GM12878 (cell line): ENCODE measurements at regions not wholly inside any gene's neighbourhood (a gene's known extent, or its start where the extent isn't known, plus 50 kb on each side); places are given as distances from the start of the nearest gene placed in this dataset.

ENCODE experiments used
- ATAC-seq: fragments of 200-7000 bp; cut with Tn5 transposase; 3 replicates; pipeline ENCODE4 v1.9.1; 2020; ENCODE audit warnings: mild to moderate bottlenecking, moderate library complexity
- BruUV-seq: library from RNA; stranded (reverse); fragments of 400-500 nt; replicated peaks from 2 replicates; lab custom pipeline; 2021; lab: Mats Ljungman, UMichigan
- CTCF ChIA-PET: fragments of 300-600 bp; sonication (Branson Sonifier 250); formaldehyde crosslinking; extraction: SDS; loops from one replicate; lab custom pipeline; 2021; ENCODE audit warnings: inconsistent platforms; lab: Yijun Ruan, JAX
- POLR2A ChIA-PET: fragments of 350-600 bp; formaldehyde crosslinking; extraction: SDS; loops from one replicate; lab custom pipeline; 2021; ENCODE audit warnings: inconsistent platforms; lab: Charles Lee
- RAD21 ChIA-PET: fragments of 300-600 bp; sonication (Branson Sonifier 250); formaldehyde crosslinking; loops from one replicate; lab custom pipeline; 2023; ENCODE audit warnings: antibody characterized with exemption; ENCODE audit not compliant: unreplicated experiment; lab: Charles Lee
- SMC1A ChIA-PET: fragments of 300-600 bp; sonication (Branson Sonifier 250); formaldehyde crosslinking; loops from one replicate; lab custom pipeline; 2023; ENCODE audit not compliant: unreplicated experiment, uncharacterized antibody; lab: Charles Lee
- DNase-seq: peaks from one replicate; pipeline ENCODE4 v3.0.0-alpha.2; 2011; ENCODE audit warnings: low read depth, low spot score
- FAIRE-seq: peaks from 3 replicates; lab custom pipeline; 2011; peaks lifted over from hg19 to GRCh38; lab: Jason Lieb, UNC
- H2AFZ ChIP-seq: 2 replicates; pipeline ENCODE4 v1.6.0; 2011; ENCODE audit warnings: low read depth, low read length, control low read depth; ENCODE audit not compliant: control insufficient read depth
- H3K27ac ChIP-seq: 2 replicates; pipeline ENCODE4 v1.5.1; 2011; ENCODE audit warnings: control low read depth; ENCODE audit not compliant: control insufficient read depth, insufficient read depth
- H3K27me3 ChIP-seq, 2 experiments: replicated peaks in 1 of 2; 2 replicates each; pipeline versions ENCODE4 v1.6.0 to v1.6.1; 2011; ENCODE audit warnings: low read length in 1 of 2; ENCODE audit not compliant: control insufficient read depth in 2 of 2, insufficient read depth in 2 of 2
- H3K36me3 ChIP-seq, 2 experiments: 2 replicates each; pipeline ENCODE4 v1.5.1; 2011; ENCODE audit warnings: low read length in 1 of 2; ENCODE audit not compliant: control insufficient read depth in 2 of 2, insufficient read depth in 2 of 2
- H3K4me1 ChIP-seq: 2 replicates; pipeline ENCODE4 v1.6.1; 2011; ENCODE audit warnings: mild to moderate bottlenecking, low read length, moderate library complexity, mixed read lengths; ENCODE audit not compliant: control insufficient read depth, insufficient read depth
- H3K4me2 ChIP-seq: 2 replicates; pipeline ENCODE4 v1.6.0; 2011; ENCODE audit warnings: control low read depth; ENCODE audit not compliant: control insufficient read depth, insufficient read depth
- H3K4me3 ChIP-seq: fragments of 200-600 bp; sonication (generic); 2 replicates; pipeline ENCODE4 v1.5.1; 2016
- H3K79me2 ChIP-seq: 2 replicates; pipeline ENCODE4 v1.6.0; 2011; ENCODE audit warnings: low read length; ENCODE audit not compliant: control insufficient read depth, insufficient read depth
- H3K9ac ChIP-seq: 2 replicates; pipeline ENCODE4 v1.8.0; 2011; ENCODE audit warnings: low read length, control low read depth, mixed read lengths; ENCODE audit not compliant: control insufficient read depth, insufficient read depth
- H3K9me3 ChIP-seq: replicated peaks from 3 replicates; pipeline ENCODE4 v1.5.1; 2011; ENCODE audit warnings: mild to moderate bottlenecking, low read length; ENCODE audit not compliant: control insufficient read depth, insufficient read depth
- H4K20me1 ChIP-seq: 2 replicates; pipeline ENCODE4 v1.6.0; 2011; ENCODE audit not compliant: control insufficient read depth, insufficient read depth
- CHD4 ChIP-seq: fragments of 200-600 bp; sonication (generic); IDR thresholded peaks from 2 replicates; pipeline ENCODE4 v1.6.1; 2016; ENCODE audit warnings: mild to moderate bottlenecking
- CREM ChIP-seq: IDR thresholded peaks from 2 replicates; pipeline ENCODE4 v1.6.1; 2014; ENCODE audit warnings: antibody characterized with exemption, low read depth
- FOXM1 ChIP-seq: IDR thresholded peaks from 2 replicates; pipeline ENCODE4 v1.6.1; 2012; ENCODE audit warnings: low read depth, mild to moderate bottlenecking, inconsistent platforms, low read length, moderate library complexity
- NR2C2 ChIP-seq: IDR thresholded peaks from 2 replicates; pipeline ENCODE4 v1.6.1; 2011; ENCODE audit warnings: borderline replicate concordance, low read depth; ENCODE audit not compliant: control insufficient read depth, insufficient read length
- RAD21 ChIP-seq: IDR thresholded peaks from 2 replicates; pipeline ENCODE4 v1.6.1; 2011; ENCODE audit warnings: mild to moderate bottlenecking, low read depth, low read length, moderate library complexity; ENCODE audit not compliant: insufficient read depth
- SIX5 ChIP-seq: IDR thresholded peaks from 2 replicates; pipeline ENCODE4 v1.6.1; 2011; ENCODE audit warnings: mild to moderate bottlenecking, low read depth, low read length, moderate library complexity; ENCODE audit not compliant: severe bottlenecking
- TCF3 ChIP-seq: IDR thresholded peaks from 2 replicates; pipeline ENCODE4 v1.6.1; 2012; ENCODE audit warnings: low read depth, mild to moderate bottlenecking, low read length, borderline replicate concordance; ENCODE audit not compliant: insufficient read depth
- ZSCAN29 ChIP-seq: fragments of 450-650 bp; IDR thresholded peaks from 2 replicates; pipeline ENCODE4 v1.6.1; 2017; ENCODE audit warnings: mild to moderate bottlenecking, moderate library complexity
- WGBS: methylation state at CpG from one replicate; pipeline ENCODE4 v1.1.6; 2016; ENCODE audit warnings: low lambda C conversion rate; ENCODE audit not compliant: insufficient replicate concordance, insufficient coverage; ENCODE audit errors: missing lambda C conversion rate; 5-methylcytosine and 5-hydroxymethylcytosine counted together
- in situ Hi-C: fragments of 300-500 bp; cut with MboI; formaldehyde crosslinking; loops from 9 replicates; pipeline ENCODE4 v1.14.3; 2018; ENCODE audit warnings: mixed read lengths
- intact Hi-C: fragments of 100-400 bp; cut with micrococcal nuclease; formaldehyde crosslinking; loops from one replicate; pipeline ENCODE4 v1.14.2; 2022; ENCODE audit not compliant: unreplicated experiment
- TF ChIP-seq, protein P1 (sequence below): fragments of 450-650 bp; IDR thresholded peaks from 2 replicates; pipeline ENCODE4 v1.6.1; 2016; ENCODE audit warnings: mild to moderate bottlenecking
- TF ChIP-seq, protein P2 (sequence below): fragments of 450-650 bp; formaldehyde crosslinking; IDR thresholded peaks from 2 replicates; pipeline ENCODE4 v1.5.0; 2022; ENCODE audit warnings: mild to moderate bottlenecking, missing genetic modification characterization
- TF ChIP-seq, protein P3 (sequence below): fragments of 450-650 bp; IDR thresholded peaks from 2 replicates; pipeline ENCODE4 v1.6.1; 2016; ENCODE audit warnings: mild to moderate bottlenecking
- TF ChIP-seq, protein P4 (sequence below): IDR thresholded peaks from 2 replicates; pipeline ENCODE4 v1.6.1; 2011; ENCODE audit warnings: low read depth, mild to moderate bottlenecking, low read length, moderate library complexity, borderline replicate concordance; ENCODE audit errors: extremely low read depth

DNA sequence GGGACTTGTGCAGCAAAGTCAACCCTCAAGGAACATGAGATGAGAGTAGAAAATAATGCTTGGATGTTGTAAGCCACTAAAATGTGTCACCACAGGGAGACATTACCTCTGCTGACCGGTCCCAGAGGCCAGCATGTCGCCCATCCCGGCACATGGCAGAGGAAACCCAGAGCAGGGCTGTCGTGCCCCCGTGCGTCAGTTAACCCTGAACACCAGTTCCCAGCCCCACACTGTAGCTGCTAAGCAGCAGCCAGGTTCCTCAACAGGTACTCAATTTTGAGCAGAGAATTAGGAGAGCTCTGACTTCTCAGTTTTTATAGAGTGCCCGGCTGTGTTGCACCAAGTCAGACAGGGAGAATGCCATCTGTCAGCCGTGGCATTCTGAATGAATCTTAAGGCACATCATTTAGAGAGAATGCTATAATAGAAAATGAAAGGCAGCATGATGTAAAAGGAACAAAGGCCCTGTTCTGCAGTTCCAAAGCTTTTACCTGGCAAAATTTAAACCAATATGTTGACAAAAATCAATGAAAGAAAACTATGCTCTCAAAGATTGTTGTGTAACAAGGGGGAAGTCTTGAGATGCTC is 307.9 kb downstream of the METTL4 start (continued):
- TF ChIP-seq FOXM1: no peak
- TF ChIP-seq, protein P1, sequence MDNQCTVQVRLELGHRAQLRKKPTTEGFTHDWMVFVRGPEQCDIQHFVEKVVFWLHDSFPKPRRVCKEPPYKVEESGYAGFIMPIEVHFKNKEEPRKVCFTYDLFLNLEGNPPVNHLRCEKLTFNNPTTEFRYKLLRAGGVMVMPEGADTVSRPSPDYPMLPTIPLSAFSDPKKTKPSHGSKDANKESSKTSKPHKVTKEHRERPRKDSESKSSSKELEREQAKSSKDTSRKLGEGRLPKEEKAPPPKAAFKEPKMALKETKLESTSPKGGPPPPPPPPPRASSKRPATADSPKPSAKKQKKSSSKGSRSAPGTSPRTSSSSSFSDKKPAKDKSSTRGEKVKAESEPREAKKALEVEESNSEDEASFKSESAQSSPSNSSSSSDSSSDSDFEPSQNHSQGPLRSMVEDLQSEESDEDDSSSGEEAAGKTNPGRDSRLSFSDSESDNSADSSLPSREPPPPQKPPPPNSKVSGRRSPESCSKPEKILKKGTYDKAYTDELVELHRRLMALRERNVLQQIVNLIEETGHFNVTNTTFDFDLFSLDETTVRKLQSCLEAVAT: no peak
- TF ChIP-seq, protein P2, sequence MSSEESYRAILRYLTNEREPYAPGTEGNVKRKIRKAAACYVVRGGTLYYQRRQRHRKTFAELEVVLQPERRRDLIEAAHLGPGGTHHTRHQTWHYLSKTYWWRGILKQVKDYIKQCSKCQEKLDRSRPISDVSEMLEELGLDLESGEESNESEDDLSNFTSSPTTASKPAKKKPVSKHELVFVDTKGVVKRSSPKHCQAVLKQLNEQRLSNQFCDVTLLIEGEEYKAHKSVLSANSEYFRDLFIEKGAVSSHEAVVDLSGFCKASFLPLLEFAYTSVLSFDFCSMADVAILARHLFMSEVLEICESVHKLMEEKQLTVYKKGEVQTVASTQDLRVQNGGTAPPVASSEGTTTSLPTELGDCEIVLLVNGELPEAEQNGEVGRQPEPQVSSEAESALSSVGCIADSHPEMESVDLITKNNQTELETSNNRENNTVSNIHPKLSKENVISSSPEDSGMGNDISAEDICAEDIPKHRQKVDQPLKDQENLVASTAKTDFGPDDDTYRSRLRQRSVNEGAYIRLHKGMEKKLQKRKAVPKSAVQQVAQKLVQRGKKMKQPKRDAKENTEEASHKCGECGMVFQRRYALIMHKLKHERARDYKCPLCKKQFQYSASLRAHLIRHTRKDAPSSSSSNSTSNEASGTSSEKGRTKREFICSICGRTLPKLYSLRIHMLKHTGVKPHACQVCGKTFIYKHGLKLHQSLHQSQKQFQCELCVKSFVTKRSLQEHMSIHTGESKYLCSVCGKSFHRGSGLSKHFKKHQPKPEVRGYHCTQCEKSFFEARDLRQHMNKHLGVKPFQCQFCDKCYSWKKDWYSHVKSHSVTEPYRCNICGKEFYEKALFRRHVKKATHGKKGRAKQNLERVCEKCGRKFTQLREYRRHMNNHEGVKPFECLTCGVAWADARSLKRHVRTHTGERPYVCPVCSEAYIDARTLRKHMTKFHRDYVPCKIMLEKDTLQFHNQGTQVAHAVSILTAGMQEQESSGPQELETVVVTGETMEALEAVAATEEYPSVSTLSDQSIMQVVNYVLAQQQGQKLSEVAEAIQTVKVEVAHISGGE (CRISPR knock-in tag): no peak
- TF ChIP-seq, protein P3, sequence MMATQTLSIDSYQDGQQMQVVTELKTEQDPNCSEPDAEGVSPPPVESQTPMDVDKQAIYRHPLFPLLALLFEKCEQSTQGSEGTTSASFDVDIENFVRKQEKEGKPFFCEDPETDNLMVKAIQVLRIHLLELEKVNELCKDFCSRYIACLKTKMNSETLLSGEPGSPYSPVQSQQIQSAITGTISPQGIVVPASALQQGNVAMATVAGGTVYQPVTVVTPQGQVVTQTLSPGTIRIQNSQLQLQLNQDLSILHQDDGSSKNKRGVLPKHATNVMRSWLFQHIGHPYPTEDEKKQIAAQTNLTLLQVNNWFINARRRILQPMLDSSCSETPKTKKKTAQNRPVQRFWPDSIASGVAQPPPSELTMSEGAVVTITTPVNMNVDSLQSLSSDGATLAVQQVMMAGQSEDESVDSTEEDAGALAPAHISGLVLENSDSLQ: no peak

DNA sequence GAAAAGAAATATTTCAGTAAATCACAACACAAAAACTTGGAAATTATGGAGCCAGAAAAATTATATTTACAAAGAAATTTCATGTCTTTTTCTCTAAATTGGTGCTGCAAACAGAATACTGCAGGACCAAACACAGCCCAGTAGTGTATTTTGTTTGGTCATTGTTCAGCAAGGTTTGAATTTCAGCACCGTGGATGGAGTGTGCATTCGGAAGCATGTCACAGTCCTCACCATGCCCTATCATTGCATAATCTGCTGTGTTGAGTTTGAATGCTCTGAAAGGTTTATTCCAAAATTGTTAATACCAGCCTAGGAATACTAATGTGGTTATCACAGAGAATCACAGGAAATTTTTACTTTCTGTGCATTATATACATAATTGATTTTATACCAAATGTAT is 296.7 kb downstream of the METTL4 start:
- ChIA-PET CTCF (no interaction called here), SMC1A (no interaction called here), RAD21 (no interaction called here), POLR2A (no interaction called here)
- Histone ChIP-seq H2AFZ (no peak overlapping the region), H3K4me3 (no peak overlapping the region), H4K20me1 (no peaks in the 10 kb centered on the region), H3K79me2 (no peaks in the 10 kb centered on the region), H3K4me2 (no peak overlapping the region), H3K4me1 (no peaks in the 10 kb centered on the region), H3K9ac (no peak overlapping the region), H3K36me3 (no peaks in the 10 kb centered on the region), H3K9me3 (no peaks in the 10 kb centered on the region), H3K27ac (no peak overlapping the region), H3K27me3 (no peaks in the 10 kb centered on the region; a peak in 1 of 4 replicates)
- FAIRE-seq (no peak), ATAC-seq (no peak), DNase-seq (no peak)
- no TSS peak for BruUV-seq
- TF ChIP-seq CHD4 (no peak), NR2C2 (no peak), ZSCAN29 (no peak), CREM (no peak), TCF3 (no peak), SIX5 (no peak), RAD21 (no peak), FOXM1 (no peak)
- TF ChIP-seq, protein P4, sequence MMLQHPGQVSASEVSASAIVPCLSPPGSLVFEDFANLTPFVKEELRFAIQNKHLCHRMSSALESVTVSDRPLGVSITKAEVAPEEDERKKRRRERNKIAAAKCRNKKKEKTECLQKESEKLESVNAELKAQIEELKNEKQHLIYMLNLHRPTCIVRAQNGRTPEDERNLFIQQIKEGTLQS: no peak
- 20% methylated on average over 2 of the region's 2 CpGs for WGBS
- intact Hi-C loops: no loop called here
- in situ Hi-C loops: no loop called here
